ENCODE measurements at regions not wholly inside any gene's neighbourhood (a gene's known extent, or its start where the extent isn't known, plus 50 kb on each side); places are given as distances from the start of the nearest gene placed in this dataset.
"Not testable (repeated sequence)": the region's sequence is repeated elsewhere in the genome, so short reads cannot be mapped to it uniquely, and the experiment has no call there.

GRCh38 chr7:13130321-13130720 is 442.9 kb downstream of the ARL4A start:
- TF ChIP-seq TAF1 (IDR thresholded peaks at IDR 0.05; ENCODE audit: borderline replicate concordance, low read depth, low read length), result no peak
- no peak for TF ChIP-seq POLR2AphosphoS5 (IDR thresholded peaks at IDR 0.05; ENCODE audit: low read depth, low read length)
- no peak for TF ChIP-seq POLR2A (IDR thresholded peaks at IDR 0.05; ENCODE audit: low read depth, low read length)
- FAIRE-seq, result no peak
- DNase-seq (ENCODE audit: insufficient read length), result no peak

- not testable (repeated sequence) for DNase-seq (ENCODE audit: insufficient read length); FAIRE-seq
Observed at GRCh38 chr7:13130906-13131305, 443.5 kb downstream of the ARL4A start.

- DNase-seq (ENCODE audit: insufficient read length) (no peak), FAIRE-seq (no peak)
- no peak for TF ChIP-seq TAF1 (IDR thresholded peaks at IDR 0.05; ENCODE audit: borderline replicate concordance, low read depth, low read length)
- no peak for TF ChIP-seq POLR2A (IDR thresholded peaks at IDR 0.05; ENCODE audit: low read depth, low read length)
- TF ChIP-seq POLR2AphosphoS5 (IDR thresholded peaks at IDR 0.05; ENCODE audit: low read depth, low read length), result no peak
Observed at GRCh38 chr7:13132314-13132713, 444.9 kb downstream of the ARL4A start.

- FAIRE-seq; DNase-seq (ENCODE audit: insufficient read length): not testable (repeated sequence)
Observed at GRCh38 chr7:13136345-13136744, 448.9 kb downstream of the ARL4A start.

- DNase-seq (ENCODE audit: insufficient read length) (no peak), FAIRE-seq (no peak)
- TF ChIP-seq POLR2A (IDR thresholded peaks at IDR 0.05; ENCODE audit: low read depth, low read length) (no peak), POLR2AphosphoS5 (IDR thresholded peaks at IDR 0.05; ENCODE audit: low read depth, low read length) (no peak), TAF1 (IDR thresholded peaks at IDR 0.05; ENCODE audit: borderline replicate concordance, low read depth, low read length) (no peak)
Observed at GRCh38 chr7:13139436-13139835, 452.0 kb downstream of the ARL4A start.

- no peak for TF ChIP-seq POLR2A (IDR thresholded peaks at IDR 0.05; ENCODE audit: low read depth, low read length)
- no peak for TF ChIP-seq TAF1 (IDR thresholded peaks at IDR 0.05; ENCODE audit: borderline replicate concordance, low read depth, low read length)
- TF ChIP-seq POLR2AphosphoS5 (IDR thresholded peaks at IDR 0.05; ENCODE audit: low read depth, low read length), result no peak
- no peak for FAIRE-seq
- DNase-seq (ENCODE audit: insufficient read length), result no peak
Observed at GRCh38 chr7:13144673-13145072, 457.2 kb downstream of the ARL4A start.

- TF ChIP-seq POLR2AphosphoS5 (IDR thresholded peaks at IDR 0.05; ENCODE audit: low read depth, low read length) (no peak), POLR2A (IDR thresholded peaks at IDR 0.05; ENCODE audit: low read depth, low read length) (no peak), TAF1 (IDR thresholded peaks at IDR 0.05; ENCODE audit: borderline replicate concordance, low read depth, low read length) (no peak)
- FAIRE-seq, result no peak
- no peak for DNase-seq (ENCODE audit: insufficient read length)
Observed at GRCh38 chr7:13148548-13148947, 461.1 kb downstream of the ARL4A start.

- DNase-seq (ENCODE audit: insufficient read length) (no peak), FAIRE-seq (no peak)
- no peak for TF ChIP-seq TAF1 (IDR thresholded peaks at IDR 0.05; ENCODE audit: borderline replicate concordance, low read depth, low read length)
- no peak for TF ChIP-seq POLR2AphosphoS5 (IDR thresholded peaks at IDR 0.05; ENCODE audit: low read depth, low read length)
- no peak for TF ChIP-seq POLR2A (IDR thresholded peaks at IDR 0.05; ENCODE audit: low read depth, low read length)
Observed at GRCh38 chr7:13151978-13152377, 464.5 kb downstream of the ARL4A start.

GRCh38 chr7:13152755-13153154 is 465.3 kb downstream of the ARL4A start:
- TF ChIP-seq TAF1 (IDR thresholded peaks at IDR 0.05; ENCODE audit: borderline replicate concordance, low read depth, low read length) (no peak), POLR2AphosphoS5 (IDR thresholded peaks at IDR 0.05; ENCODE audit: low read depth, low read length) (no peak), POLR2A (IDR thresholded peaks at IDR 0.05; ENCODE audit: low read depth, low read length) (no peak)
- FAIRE-seq, result no peak
- DNase-seq (ENCODE audit: insufficient read length), result no peak

GRCh38 chr7:13153266-13153665 is 465.8 kb downstream of the ARL4A start:
- DNase-seq (ENCODE audit: insufficient read length) (no peak), FAIRE-seq (no peak)
- TF ChIP-seq POLR2A (IDR thresholded peaks at IDR 0.05; ENCODE audit: low read depth, low read length), result no peak
- no peak for TF ChIP-seq TAF1 (IDR thresholded peaks at IDR 0.05; ENCODE audit: borderline replicate concordance, low read depth, low read length)
- TF ChIP-seq POLR2AphosphoS5 (IDR thresholded peaks at IDR 0.05; ENCODE audit: low read depth, low read length), result no peak

GRCh38 chr7:13153742-13154141 is 466.3 kb downstream of the ARL4A start:
- DNase-seq (ENCODE audit: insufficient read length) (no peak), FAIRE-seq (no peak)

GRCh38 chr7:13155188-13155587 is 467.8 kb downstream of the ARL4A start:
- no peak for TF ChIP-seq POLR2AphosphoS5 (IDR thresholded peaks at IDR 0.05; ENCODE audit: low read depth, low read length)
- FAIRE-seq, result no peak
- DNase-seq (ENCODE audit: insufficient read length), result no peak

More at GRCh38 chr7:13153742-13154141, 466.3 kb downstream of the ARL4A start:
- TF ChIP-seq POLR2AphosphoS5 (IDR thresholded peaks at IDR 0.05; ENCODE audit: low read depth, low read length) (no peak), TAF1 (IDR thresholded peaks at IDR 0.05; ENCODE audit: borderline replicate concordance, low read depth, low read length) (no peak), POLR2A (IDR thresholded peaks at IDR 0.05; ENCODE audit: low read depth, low read length) (no peak)

GRCh38 chr7:13159003-13159402 is 471.6 kb downstream of the ARL4A start:
- DNase-seq (ENCODE audit: insufficient read length) (no peak), FAIRE-seq (no peak)
- no peak for TF ChIP-seq POLR2AphosphoS5 (IDR thresholded peaks at IDR 0.05; ENCODE audit: low read depth, low read length)
- TF ChIP-seq TAF1 (IDR thresholded peaks at IDR 0.05; ENCODE audit: borderline replicate concordance, low read depth, low read length), result no peak
- no peak for TF ChIP-seq POLR2A (IDR thresholded peaks at IDR 0.05; ENCODE audit: low read depth, low read length)

All from GM12892 (cell line).